GM19239 (cell line): ENCODE measurements at regions not wholly inside any gene's neighbourhood (a gene's known extent, or its start where the extent isn't known, plus 50 kb on each side); places are given as distances from the start of the nearest gene placed in this dataset.

Experiments
- DNase-seq: peaks from one replicate; pipeline ENCODE4 v3.0.0; 2011; ENCODE audit warnings: low spot score; ENCODE audit not compliant: insufficient read length
- FAIRE-seq: peaks from 2 replicates; lab custom pipeline; 2011; peaks lifted over from hg19 to GRCh38; lab: Jason Lieb, UNC

DNA sequence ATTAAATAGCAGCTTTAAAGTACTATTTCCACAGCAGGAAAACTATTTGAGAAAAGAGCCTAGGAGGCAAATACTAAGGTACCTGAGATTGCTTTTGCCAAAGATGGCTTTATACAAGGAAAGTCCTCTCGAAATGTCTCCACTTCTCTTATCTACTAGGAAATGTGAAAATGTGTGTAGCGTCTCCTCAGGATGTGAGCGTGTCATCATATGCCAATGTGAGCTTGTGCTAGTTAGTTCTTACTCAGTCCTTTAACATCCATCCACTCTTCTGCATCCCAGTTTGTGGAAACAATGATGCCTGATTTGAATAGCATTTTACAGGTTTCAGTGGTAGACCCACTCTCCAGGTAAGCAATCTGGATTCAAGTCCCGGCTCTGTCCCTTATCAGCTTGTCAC is 421.0 kb downstream of the DYNC2H1 start:
- DNase-seq (no peak), FAIRE-seq (no peak)

DNA sequence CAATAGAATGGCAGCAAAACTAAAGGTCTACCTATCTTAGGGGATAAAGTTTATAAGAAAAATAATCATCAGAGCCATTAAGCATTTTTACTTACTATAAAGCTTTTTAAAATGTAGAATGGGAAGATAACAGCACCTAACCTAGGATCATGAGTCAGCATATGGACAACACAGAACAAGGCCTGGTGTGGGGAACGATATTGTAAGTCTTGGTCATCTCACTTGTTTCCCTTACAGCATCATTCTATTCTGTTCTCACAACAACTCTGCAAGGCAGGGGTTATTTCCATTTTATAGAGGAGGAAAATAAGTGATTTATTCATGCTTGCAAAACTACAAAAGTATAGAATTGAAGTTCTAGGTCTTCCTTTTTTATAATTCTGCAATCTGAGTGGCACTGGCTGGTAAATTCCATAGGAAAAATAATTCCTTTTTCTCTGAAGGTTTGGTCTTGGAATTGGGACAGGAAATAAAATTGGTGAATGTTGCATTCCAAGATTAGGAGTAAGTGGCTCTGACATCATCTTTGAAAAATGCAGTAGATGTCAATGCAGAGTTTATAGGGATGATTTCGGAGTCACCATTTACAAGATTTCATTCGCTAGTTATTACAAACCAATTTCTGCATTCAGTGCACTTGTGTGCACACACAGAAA is 423.0 kb downstream of the DYNC2H1 start:
- FAIRE-seq = no peak

DNA sequence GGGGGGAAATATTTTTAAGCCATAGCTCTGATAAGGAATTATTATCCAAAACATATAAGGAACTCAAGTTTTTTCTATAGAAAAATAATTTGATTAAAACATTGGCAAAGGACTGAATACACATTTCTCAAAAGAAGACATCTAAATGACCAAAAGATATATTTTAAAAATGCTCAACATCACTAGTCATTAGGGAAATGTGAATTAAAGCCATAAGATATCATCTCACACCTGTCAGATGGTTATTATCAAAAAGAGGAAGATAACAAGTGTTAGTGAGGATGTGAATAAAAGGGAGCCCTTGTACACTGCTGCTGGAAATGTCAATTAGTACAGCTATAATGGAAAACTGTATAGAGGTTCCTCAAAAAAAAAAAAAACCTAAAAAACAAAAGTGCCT is 425.0 kb downstream of the DYNC2H1 start:
- DNase-seq = no peak
- FAIRE-seq = no peak

More for the DNA sequence above, 423.0 kb downstream of the DYNC2H1 start:
- no peak for DNase-seq

DNA sequence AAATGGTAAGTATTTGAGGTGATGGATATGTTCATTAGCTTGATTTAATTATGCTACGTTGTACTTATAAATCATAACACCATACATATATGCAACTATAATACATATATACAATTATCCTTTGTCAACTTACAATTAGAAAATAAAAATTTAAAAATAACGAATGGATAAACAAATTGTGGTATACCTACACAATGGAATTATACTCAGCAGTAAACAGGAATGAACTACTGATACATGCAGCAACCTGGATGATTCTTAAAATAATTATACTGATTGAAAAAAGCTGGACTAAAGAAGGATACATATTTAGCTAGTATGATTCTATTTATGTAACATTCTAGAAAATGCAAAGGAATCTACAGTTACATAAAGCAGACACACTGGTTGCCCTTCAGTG is 425.7 kb downstream of the DYNC2H1 start:
- FAIRE-seq (no peak), DNase-seq (no peak)

DNA sequence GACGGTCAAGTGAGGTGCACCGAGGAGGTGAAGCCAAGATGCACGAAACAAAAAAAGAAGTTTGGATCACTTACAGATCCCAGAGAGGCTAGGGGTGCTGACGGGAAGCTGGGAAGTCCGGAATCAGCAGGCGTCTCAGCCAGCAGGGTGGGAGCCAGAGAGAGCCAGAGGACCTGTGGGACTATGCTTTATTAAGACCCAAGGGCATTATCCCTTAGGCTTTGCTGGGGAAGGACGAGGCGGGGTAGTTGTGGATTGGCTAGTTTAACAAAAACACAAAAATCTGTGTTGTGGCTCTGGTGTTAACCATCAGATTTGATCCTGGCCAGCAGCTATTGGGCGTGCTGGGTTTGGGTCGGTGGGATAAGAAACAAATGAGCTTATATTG is 427.1 kb downstream of the DYNC2H1 start:
- FAIRE-seq = no peak
- no peak for DNase-seq

DNA sequence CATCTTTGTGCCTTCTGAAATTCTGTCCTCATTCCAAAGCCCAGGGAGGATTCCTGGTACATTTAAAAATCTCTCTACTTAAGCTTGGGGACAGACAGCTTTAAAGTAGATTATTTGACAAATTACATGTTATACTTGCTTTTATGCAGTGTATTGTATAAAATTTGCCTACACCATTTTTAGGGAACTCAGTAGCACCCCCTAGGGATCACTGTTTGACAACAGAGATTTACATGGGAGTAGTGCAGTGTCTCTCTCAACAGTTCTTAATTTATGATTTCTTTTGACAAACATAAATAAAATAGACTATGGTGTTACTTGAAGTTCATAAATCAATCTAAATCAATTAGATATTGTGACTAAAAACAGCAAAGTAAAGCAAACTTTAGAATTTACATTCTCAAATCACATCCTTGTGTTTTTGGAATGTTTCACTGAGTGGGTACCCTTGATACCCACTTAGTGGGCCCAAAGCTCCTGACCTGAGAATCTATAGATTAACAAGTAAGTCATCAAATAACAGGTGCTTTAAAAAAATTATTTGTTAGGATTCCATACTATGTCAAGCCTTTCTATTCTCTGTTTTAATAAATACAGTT is 428.8 kb downstream of the DYNC2H1 start:
- no peak for DNase-seq
- no peak for FAIRE-seq

DNA sequence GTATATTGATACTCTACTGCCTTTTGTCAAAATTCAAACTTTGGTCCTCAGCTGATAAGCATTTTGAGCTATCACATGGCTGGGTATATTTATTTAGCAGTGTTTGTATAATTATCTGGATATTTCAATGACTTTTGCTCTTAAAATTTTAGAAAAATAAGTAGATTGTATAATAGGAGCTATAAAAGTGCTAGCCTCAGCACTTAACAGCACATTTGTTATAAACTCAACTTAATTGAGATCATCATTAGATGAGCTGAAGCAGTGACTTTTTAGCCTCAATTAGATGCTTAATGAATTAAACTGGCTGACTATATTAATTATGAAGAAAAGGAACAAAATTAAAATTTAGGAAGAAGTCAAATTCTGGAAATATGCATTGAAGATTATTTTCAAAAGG is 429.9 kb downstream of the DYNC2H1 start:
- DNase-seq (no peak), FAIRE-seq (no peak)

DNA sequence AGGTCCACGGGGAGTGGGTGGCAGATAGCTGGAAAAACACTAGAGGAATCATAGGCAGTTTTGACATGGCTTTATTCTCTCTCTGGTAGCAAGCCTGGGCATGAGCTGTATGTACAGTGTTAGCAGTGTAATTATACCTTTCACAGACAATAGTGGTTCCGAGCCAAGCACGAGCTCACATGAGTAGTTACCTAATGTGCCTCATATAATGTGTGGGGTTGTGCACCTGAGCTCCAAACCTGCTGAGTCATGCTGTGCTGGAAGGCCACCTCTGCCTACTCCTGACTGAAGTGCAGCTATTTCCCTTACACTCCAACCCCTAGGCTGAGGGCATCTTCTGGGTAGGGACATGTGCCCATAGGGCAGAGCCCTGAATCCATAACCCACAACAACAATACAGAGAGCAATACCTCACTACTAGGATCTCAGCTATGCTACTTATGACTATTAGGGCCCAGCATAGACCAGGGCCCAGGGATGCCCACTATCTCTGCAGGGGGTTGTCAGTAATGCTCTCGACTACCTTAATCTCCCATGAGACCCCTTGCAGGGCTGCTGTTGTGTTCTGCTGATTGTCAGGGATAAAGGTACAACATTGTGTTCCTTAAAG is 432.1 kb downstream of the DYNC2H1 start:
- FAIRE-seq = peak; percentile 28
- no peak for DNase-seq

DNA sequence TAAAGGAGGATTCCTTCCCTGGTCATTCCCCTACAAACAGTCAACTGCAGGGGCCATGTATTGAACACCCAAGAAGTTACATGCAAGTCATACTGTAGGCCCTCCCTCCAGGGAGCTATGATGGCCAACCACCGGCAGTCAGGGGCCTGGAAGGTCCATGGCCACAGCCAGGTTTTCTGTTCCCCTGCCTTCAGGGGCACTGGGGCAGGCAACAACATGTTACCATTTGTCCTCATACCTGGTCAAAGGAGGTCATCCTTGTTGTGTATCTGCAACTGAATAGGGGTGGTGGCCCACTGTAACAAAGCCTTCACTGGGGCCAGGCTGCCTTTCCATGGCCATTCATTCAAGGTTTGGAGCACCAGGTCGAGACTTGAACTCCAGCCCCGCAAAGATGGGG is 433.6 kb downstream of the DYNC2H1 start:
- DNase-seq (no peak), FAIRE-seq (no peak)

DNA sequence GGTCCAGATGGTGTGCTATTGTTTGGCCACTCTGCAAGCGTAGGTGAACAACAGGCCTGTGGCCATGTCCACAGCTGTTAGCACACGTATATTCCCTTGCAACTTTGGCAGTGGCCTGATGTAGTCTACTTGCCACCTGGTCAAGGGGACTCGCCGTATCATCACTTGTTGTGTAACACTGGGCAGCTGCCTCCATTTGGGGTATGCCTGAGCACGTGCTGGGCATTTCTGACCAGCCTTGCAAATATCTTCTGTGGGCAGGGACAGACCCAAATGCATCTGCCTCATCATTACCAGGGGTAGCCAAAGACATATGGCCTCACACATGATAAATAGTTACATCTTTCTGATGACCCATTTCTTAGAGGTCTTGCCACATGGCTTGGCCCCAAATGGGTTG is 434.2 kb downstream of the DYNC2H1 start:
- DNase-seq (no peak), FAIRE-seq (no peak)

DNA sequence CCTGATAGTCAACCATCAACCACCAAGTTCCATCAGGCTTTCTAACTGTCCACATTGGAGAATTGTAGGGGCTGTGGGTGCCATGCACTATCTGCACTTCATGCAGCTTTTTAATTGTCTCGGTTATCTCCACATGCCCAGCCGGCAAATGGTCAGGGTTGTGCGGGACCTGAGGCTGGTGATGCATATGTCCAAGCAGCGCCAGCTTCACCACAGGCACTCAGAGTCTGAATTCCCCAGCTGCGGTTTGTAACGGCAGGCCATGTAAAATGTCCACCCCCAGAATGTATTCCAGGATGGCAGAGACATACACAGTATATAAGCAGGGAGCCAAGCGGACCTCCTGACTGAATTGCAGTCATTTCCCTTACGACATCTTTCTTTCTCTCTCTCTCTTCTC is 435.6 kb downstream of the DYNC2H1 start:
- DNase-seq (no peak), FAIRE-seq (no peak)

DNA sequence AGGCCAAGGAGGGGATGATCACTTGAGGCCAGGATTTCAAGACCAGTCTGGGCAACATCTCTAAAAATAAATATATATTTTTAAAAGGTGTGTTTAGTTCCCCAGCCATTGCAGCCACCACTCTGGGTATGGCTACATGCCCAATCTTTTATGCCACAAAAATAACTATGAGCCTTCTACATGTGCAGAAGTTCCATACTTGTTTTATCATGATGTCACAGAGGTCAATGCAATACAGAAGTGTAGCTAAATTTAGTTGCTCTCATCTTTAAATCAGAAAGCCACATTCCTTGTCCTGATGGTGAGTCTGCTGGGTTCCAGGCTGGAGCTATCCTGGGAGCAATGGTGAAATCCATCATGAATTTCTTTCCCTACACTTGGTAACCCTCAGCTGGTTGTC is 436.3 kb downstream of the DYNC2H1 start:
- DNase-seq = no peak
- no peak for FAIRE-seq

DNA sequence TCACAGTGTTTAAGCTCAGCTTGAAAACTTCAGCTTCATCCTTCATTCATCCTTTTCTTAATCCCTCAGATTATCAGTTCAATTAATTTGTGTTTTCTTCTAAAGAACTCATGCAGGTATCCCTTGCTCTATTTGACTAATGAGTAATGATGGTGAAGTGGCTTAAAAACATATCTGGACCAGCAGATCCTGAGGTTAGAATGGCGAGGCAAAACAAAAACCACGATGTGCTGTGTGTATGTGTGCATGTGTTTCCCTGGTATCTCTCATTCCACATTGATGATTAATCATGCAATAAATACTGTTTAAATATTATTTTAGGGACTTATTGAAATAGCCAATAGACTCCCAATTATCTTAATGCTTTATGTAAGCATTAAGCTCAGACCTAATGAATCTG is 437.0 kb downstream of the DYNC2H1 start:
- no peak for FAIRE-seq

DNA sequence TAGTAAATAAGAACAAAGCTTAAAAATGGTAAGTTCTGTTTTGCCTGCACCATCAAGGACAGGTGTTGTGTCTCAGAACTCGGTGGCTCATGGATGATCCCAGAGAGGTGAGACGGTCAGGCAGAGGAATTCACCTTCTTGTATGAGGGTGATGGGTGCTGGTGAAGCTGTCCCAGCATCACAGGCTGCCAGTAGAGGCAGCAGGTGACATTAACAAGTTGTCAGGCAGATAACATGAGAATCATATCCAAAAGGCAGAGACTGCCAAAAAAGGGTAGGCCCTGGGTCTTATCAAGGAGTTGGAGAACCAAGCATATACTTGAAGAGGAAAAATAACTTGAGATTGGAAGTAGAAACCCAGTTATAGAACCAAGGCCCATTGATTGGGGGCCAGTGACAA is 437.8 kb downstream of the DYNC2H1 start:
- FAIRE-seq = no peak
- DNase-seq = no peak

More for the DNA sequence above, 437.0 kb downstream of the DYNC2H1 start:
- DNase-seq = no peak

DNA sequence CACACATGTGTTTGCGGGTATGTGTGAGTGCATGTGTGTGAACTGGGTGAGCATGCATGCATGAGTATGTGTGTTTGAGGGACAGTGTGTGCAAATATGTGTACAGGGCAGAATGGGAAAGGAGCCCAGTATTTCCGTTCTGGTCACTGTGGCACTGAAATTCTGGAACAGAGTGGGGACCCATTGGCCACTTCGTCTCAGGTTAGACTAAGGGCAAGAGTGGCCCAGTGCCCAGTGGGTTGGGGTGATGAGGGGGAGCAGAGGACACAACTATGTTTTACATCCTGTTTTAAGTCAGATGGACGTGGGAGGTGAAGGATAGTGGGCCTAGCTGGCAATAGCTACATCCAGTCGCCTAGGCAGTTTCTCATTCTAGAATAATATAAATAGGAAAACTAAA is 438.5 kb downstream of the DYNC2H1 start:
- DNase-seq (no peak), FAIRE-seq (no peak)

DNA sequence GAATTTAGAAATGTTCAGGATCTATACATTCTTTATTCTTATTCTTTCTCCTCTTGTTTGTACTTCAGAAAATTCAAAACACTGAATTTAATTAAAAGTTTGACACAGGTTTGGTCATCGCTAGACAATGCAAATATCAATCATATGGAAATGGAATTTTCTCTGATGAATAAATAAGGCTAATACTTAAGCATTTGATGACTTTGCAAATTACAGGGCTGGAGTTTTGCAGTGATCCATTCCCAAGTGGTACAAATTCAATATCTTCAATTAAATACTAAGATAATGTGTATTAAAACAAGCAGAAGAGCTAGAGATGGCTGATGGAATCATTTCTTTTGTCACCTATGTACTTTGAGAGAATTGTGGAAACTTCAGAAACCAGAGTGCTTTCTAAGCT is 439.6 kb downstream of the DYNC2H1 start:
- FAIRE-seq = no peak
- DNase-seq = no peak

DNA sequence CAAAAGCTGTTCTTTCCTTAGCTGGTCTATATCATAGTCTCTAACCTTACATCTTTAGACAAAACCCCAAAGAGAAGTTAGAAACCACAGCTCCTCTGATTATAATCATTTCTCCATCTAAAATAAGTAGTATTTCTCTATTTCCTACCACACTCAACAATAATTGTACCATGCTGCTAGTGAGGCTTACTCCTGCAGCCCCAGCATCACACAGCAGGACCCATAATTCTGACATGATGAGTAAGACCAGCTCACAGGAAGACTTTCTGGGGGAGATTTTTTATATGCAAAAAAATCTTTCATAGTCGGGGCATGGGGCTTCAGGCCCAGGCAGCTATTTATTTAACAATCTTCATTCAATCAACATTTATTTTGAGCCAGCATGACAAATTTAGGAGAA is 441.6 kb downstream of the DYNC2H1 start:
- FAIRE-seq = no peak

DNA sequence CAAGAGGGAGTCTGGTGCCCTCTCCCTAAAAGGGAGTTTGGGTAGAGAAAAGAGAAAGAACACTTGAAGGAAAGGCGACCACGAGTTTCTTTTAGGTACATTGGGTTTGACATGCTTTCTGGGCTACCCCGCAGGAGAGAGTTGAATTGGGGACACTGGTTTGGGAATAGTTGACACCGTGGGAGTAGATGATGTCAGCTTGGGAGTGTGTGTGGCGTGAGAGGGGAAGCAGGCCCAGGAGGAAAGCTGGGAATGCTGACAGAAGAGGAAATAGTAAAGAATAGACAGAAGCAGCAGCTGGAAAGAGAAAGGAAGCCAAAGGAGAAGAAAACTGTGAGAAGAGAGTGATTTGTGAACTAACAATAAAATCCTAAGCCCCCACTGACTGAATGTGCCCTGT is 442.9 kb downstream of the DYNC2H1 start:
- DNase-seq (no peak), FAIRE-seq (no peak)

More for the DNA sequence above, 441.6 kb downstream of the DYNC2H1 start:
- DNase-seq = no peak

DNA sequence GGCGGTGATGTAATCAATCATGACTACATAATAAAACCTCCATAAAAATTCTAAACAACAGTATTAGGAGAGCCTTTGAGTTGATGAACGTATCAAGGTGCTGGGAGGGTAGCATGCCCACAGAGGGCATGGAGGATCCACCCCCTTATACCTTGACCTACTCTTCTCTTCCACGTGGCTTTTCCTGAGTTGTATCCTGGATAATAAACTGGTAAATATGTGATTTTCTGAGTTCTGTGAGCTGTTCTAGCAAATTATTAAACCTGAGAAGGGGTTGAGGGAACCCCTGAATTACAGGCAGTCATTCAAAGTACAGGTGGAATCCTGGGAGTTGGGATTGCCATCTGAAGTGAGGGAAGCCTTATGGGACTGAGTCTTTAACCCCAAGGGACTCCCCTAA is 446.9 kb downstream of the DYNC2H1 start:
- DNase-seq = no peak
- FAIRE-seq = no peak

DNA sequence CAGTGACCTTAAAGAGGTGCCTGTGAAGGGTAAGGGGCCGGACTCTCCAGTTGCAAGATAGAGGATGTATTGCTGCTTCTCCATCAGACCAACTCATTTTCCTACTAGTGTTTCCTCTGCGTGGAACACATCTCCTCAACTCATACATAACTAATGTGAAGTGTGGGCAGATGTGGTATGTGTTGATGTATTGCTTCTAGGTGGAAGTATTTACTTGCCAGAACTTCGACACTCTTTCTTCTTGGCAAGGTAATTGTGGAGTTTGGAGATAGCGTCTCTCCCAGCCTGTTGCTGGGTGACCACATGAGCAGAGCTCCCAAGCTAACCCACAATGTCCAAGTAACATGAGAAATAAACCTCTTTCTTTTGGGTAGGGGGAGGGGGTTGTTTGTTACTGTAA is 456.9 kb downstream of the DYNC2H1 start:
- FAIRE-seq (no peak), DNase-seq (no peak)

DNA sequence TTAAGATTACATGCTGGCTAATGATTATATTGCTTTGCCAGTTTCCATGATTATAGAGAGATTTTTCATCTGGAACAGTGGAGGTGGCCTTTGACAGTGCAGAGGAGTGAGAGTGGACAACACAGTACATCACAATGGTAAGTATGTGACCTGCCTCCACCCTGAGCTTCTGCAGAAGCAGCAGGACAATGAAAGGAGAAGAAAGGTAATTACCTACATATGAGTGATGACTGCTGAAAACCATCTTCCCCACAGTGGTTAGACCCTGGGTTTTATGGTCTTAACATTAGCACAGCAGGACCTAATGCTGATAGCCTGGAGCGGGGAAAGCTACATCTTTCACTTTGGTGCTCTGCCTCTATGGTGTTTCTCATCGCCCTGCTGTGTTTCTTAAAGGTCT is 454.7 kb upstream of the DDI1 start:
- DNase-seq (no peak), FAIRE-seq (no peak)

DNA sequence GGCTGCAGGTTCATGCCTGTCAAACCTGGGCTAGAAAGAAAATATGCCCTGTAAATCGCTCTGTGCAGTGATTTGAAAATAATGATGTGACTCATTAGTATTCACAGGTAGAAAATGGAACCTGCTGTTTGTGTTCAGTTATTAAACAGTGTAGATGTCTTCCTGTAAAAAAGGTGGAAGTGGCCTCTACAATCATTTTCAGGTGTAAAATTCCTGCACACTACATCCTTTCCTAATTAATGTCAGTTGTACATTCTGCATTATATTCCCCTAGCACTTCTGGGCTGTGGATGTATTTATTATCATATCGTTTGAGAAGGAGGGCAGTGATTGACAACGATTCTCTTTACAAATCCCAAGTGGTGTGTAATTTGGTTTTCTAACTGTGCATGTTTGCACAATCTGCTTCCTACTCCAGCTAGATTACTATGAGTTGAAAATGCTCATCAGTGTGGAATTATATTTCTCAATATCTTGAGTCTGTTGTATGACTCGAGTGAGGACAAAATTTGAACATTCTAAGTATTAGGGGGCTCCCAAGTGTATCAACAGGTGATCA is 454.0 kb upstream of the DDI1 start:
- DNase-seq (no peak), FAIRE-seq (no peak)
